Endothelial cell (in vitro differentiated cells): ENCODE measurements at regions not wholly inside any gene's neighbourhood (a gene's known extent, or its start where the extent isn't known, plus 50 kb on each side); places are given as distances from the start of the nearest gene placed in this dataset.

Experiments used
- DNase-seq: peaks from one replicate; pipeline ENCODE4 v3.0.0; 2021; ENCODE audit warnings: low spot score
- H3K27ac Mint-ChIP-seq: one replicate; pipeline ENCODE4 v1.8.0; 2021; ENCODE audit warnings: mixed read lengths, inconsistent platforms; ENCODE audit not compliant: unreplicated experiment
- H3K27me3 Mint-ChIP-seq: one replicate; pipeline ENCODE4 v1.8.0; 2021; ENCODE audit warnings: mild to moderate bottlenecking, moderate library complexity, mixed read lengths, inconsistent platforms; ENCODE audit not compliant: unreplicated experiment
- H3K36me3 Mint-ChIP-seq: one replicate; pipeline ENCODE4 v1.8.0; 2021; ENCODE audit warnings: mild to moderate bottlenecking, low read depth, mixed read lengths, inconsistent platforms; ENCODE audit not compliant: unreplicated experiment
- H3K4me1 Mint-ChIP-seq: one replicate; pipeline ENCODE4 v1.8.0; 2021; ENCODE audit warnings: mild to moderate bottlenecking, mixed read lengths, inconsistent platforms; ENCODE audit not compliant: unreplicated experiment
- H3K4me3 Mint-ChIP-seq: one replicate; pipeline ENCODE4 v1.8.0; 2021; ENCODE audit warnings: mild to moderate bottlenecking, mixed read lengths, inconsistent platforms; ENCODE audit not compliant: unreplicated experiment
- H3K9me3 Mint-ChIP-seq: one replicate; pipeline ENCODE4 v1.8.0; 2021; ENCODE audit warnings: mixed read lengths, inconsistent platforms; ENCODE audit not compliant: unreplicated experiment
- TF ChIP-seq, protein P1 (sequence below): fragments of 200-600 bp; sonication (generic); IDR thresholded peaks from one replicate; pipeline ENCODE4 v1.5.0; 2021; ENCODE audit warnings: antibody characterized with exemption; ENCODE audit not compliant: unreplicated experiment

DNA sequence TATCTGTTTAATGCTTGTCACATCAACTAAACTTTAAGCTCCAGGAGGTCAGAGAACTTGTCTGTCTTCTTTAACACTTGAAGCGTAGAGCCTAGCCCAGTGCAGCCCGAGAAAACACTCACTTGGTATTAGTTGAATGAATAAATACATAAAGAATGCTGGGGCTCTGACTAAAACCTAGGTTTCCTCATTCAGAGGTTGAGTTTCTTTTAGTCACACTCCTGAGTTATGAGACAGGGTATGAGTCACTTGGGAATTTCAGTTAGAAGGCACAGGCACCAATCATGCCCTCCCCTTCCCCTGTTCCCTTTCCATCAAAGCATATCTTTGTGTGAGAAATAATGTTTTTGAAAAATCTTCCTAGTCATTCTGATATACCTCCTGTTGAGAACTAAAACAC lies 589.8 kb upstream of the DPPA4 start:
- Mint-ChIP-seq H3K4me1 (no peaks in the 10 kb centered on the region), H3K27ac (no peak overlapping the region), H3K4me3 (no peak overlapping the region), H3K9me3 (no peaks in the 10 kb centered on the region), H3K36me3 (no peaks in the 10 kb centered on the region), H3K27me3 (no peaks in the 10 kb centered on the region)
- TF ChIP-seq, protein P1, sequence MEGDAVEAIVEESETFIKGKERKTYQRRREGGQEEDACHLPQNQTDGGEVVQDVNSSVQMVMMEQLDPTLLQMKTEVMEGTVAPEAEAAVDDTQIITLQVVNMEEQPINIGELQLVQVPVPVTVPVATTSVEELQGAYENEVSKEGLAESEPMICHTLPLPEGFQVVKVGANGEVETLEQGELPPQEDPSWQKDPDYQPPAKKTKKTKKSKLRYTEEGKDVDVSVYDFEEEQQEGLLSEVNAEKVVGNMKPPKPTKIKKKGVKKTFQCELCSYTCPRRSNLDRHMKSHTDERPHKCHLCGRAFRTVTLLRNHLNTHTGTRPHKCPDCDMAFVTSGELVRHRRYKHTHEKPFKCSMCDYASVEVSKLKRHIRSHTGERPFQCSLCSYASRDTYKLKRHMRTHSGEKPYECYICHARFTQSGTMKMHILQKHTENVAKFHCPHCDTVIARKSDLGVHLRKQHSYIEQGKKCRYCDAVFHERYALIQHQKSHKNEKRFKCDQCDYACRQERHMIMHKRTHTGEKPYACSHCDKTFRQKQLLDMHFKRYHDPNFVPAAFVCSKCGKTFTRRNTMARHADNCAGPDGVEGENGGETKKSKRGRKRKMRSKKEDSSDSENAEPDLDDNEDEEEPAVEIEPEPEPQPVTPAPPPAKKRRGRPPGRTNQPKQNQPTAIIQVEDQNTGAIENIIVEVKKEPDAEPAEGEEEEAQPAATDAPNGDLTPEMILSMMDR = no peak
- DNase-seq = no peak

DNA sequence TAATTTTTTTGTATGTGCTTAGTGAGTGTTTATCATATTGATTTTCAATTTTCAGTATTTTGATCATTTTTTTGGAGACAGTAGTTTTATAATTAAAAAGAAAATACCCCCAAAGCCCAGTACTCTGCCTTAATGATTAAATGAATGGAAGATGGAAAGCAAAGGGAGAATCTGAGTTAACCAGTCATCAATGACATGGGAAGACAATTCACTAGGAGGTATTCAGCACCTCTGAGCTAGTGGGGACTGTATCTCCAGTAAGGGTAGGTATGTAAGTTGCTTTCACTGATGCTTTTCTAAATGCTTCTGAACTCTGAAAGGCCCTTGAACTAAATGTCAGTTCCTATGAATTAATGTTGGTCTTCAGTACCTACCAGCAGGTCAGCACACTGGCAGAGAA lies 590.4 kb upstream of the DPPA4 start:
- Mint-ChIP-seq H3K4me1 (no peaks in the 10 kb centered on the region), H3K4me3 (no peak overlapping the region), H3K36me3 (no peaks in the 10 kb centered on the region), H3K27ac (no peak overlapping the region), H3K27me3 (peaks cover 1% of the 10 kb centered on the region), H3K9me3 (no peaks in the 10 kb centered on the region)
- TF ChIP-seq, protein P1 = no peak
- DNase-seq = no peak

DNA sequence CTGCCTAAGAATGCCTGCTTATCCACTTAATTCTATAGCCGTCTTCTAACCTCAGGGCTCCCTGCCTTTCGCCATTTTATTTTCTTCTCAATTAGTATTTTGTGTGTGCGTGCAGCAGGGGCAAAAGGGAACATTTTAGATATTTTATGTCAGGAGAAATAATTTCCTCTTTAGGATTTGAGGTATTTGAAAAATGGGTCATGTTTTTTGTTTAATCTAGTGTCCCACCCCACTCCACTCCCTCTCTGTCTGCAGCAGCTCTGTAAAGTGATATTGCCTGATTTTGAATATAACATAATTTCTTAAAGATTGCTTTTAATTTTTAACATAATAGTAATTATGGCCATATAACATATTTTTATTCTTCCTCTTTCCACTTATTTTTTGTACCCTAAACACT lies 593.2 kb upstream of the DPPA4 start:
- Mint-ChIP-seq H3K4me3 (no peak overlapping the region), H3K4me1 (no peaks in the 10 kb centered on the region), H3K27ac (no peak overlapping the region), H3K9me3 (no peaks in the 10 kb centered on the region), H3K36me3 (no peaks in the 10 kb centered on the region), H3K27me3 (peaks cover 1% of the 10 kb centered on the region)
- DNase-seq = no peak
- TF ChIP-seq, protein P1 = no peak

DNA sequence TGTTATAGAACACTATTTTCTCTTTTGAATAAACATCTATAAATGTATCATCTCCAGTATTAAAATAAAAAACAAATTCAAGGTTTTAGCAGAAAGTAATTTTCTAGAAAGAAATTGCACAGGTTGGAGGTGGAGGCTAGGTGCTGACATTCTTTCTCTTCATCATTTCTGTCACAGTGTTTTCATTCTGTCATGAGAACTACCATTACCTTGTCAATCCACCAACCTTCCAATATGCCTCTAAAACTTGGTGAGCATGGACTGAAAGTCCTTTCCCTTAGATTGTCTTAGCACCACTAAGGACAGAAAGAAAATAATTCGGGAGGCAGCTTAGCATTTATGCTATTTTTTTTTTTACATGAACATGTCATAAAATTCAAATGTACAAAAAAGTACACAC lies 596.2 kb upstream of the DPPA4 start:
- H3K4me1 Mint-ChIP-seq = no peaks in the 10 kb centered on the region
- H3K27ac Mint-ChIP-seq = no peak overlapping the region
- peaks cover 1% of the 10 kb centered on the region for H3K27me3 Mint-ChIP-seq
- TF ChIP-seq, protein P1 = no peak
- H3K36me3 Mint-ChIP-seq = no peaks in the 10 kb centered on the region
- DNase-seq = no peak
- H3K4me3 Mint-ChIP-seq = no peak overlapping the region
- H3K9me3 Mint-ChIP-seq = no peaks in the 10 kb centered on the region

DNA sequence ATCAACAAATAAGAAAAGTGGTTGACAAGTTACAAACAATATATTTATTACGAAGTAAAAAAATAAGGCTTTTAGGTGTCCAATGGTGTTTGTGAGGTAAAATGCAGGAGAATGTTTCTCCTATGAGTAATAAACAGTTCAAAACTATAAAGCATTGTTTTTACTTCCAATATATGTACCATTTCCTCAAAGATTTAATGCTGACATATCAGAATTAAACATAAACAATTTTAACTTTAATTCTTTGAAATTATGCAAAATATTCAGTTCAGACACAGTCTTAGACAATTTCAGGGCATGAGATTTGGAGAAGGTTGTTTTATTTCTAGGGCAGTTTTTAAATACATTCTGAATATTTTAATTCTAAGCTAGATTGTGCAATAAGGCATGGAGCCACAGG lies 602.5 kb upstream of the DPPA4 start:
- no peak overlapping the region for H3K4me3 Mint-ChIP-seq
- H3K27ac Mint-ChIP-seq = no peak overlapping the region
- peaks cover under 1% of the 10 kb centered on the region for H3K4me1 Mint-ChIP-seq
- no peaks in the 10 kb centered on the region for H3K36me3 Mint-ChIP-seq
- DNase-seq = no peak
- H3K27me3 Mint-ChIP-seq = no peaks in the 10 kb centered on the region
- H3K9me3 Mint-ChIP-seq = no peaks in the 10 kb centered on the region
- TF ChIP-seq, protein P1 = no peak
